Left lung (tissue), 4 donors: ENCODE measurements at regions not wholly inside any gene's neighbourhood (a gene's known extent, or its start where the extent isn't known, plus 50 kb on each side); places are given as distances from the start of the nearest gene placed in this dataset.
A peak's percentile ranks its signal among the peaks of the same experiment; 100 is the strongest.

ENCODE experiments used
- ATAC-seq: fragments of 200-7000 bp; cut with Tn5 transposase; one replicate; pipeline ENCODE4 v1.9.1; 2020; ENCODE audit warnings: moderate library complexity
- DNase-seq, 4 donors: peaks; one replicate each; pipeline ENCODE4 v3.0.0-alpha.2; 2013 to 2020
- H3K27ac ChIP-seq, 2 donors: fragments of 200-600 bp; sonication (generic) in 1 of 2; one replicate each; pipeline versions ENCODE4 v1.5.0 to v1.8.0; 2020 to 2021
- H3K27me3 ChIP-seq, 2 donors: fragments of 200-600 bp; sonication (generic) in 1 of 2; one replicate each; pipeline versions ENCODE4 v1.5.0 to v1.8.0; 2020 to 2021
- H3K36me3 ChIP-seq, 2 donors: fragments of 200-600 bp; sonication (generic) in 1 of 2; one replicate each; pipeline versions ENCODE4 v1.5.0 to v1.8.0; 2020 to 2021
- H3K4me1 ChIP-seq, 2 donors: fragments of 200-600 bp; one replicate each; pipeline ENCODE4 v1.8.0; 2021
- H3K4me3 ChIP-seq, 2 donors: fragments of 200-600 bp; sonication (generic) in 1 of 2; one replicate each; pipeline versions ENCODE4 v1.5.0 to v1.8.0; 2020 to 2021; ENCODE audit warnings: mild to moderate bottlenecking in 1 of 2
- H3K9me3 ChIP-seq, 2 donors: fragments of 200-600 bp; sonication (generic) in 1 of 2; one replicate each; pipeline versions ENCODE4 v1.5.0 to v1.8.0; 2020 to 2021
- intact Hi-C, 2 donors: fragments of 100-400 bp; cut with DNase I; formaldehyde crosslinking; loops; one replicate each; pipeline versions ENCODE4 v1.11.2 to v1.14.2; 2022
- TF ChIP-seq, protein P1 (sequence below), 2 donors: fragments of 200-600 bp; sonication (generic) in 1 of 2; IDR thresholded peaks; one replicate each; pipeline versions ENCODE4 v1.5.0 to v1.8.0; 2021; ENCODE audit warnings: antibody characterized with exemption in 2 of 2
- donor health status: DM: no; HTN: yes; CAD: no.
- donor health status: DM: no; HTN: no; CAD: no.

DNA sequence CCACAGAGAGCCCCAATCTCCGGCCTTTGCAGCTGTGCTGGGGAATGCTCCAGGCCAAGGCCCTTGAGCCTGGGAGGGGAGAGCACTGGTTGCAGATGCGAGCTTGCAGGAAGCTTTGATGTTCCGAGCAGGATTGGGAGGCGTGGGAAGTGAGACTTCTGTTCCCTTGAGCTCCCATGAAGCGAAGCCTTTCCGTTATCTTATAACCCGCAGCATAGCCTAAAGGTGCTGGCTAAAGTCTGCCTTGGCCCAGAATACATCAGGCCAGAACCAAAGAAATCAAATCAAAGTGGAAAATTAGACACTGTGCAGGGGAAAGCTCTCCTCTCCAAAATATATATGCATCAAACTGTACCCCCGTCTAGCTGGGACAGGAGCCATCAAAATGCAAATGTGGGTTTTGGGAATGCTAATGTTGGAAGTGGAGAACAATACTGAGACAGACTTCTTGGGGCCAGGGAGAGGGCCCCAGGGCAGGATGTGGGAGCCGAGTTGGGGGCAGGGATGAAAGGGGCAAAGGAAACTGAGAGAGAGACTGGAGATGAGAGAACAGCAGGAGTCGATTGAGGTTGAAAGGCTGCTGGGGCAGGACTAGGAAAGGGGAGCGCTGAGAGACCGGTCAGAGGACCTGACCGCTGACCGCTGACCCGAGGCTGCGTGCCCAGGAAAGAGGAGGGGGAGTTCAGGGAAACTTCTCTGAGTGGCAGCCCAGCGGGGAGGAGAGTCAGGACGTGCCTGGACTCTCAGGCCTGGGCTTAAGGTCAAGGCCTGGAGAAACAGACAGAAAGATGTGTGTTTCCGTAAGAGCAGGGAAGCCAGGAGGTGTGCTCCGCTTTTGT lies 152.2 kb upstream of the PARP11 start:
- no peaks in the 10 kb centered on the region for H3K9me3 ChIP-seq
- H3K27me3 ChIP-seq = peaks cover 0 to 5% of the 10 kb centered on the region in 2 donors
- intact Hi-C loops = no loop called here
- no peak overlapping the region for H3K4me3 ChIP-seq
- TF ChIP-seq, protein P1, sequence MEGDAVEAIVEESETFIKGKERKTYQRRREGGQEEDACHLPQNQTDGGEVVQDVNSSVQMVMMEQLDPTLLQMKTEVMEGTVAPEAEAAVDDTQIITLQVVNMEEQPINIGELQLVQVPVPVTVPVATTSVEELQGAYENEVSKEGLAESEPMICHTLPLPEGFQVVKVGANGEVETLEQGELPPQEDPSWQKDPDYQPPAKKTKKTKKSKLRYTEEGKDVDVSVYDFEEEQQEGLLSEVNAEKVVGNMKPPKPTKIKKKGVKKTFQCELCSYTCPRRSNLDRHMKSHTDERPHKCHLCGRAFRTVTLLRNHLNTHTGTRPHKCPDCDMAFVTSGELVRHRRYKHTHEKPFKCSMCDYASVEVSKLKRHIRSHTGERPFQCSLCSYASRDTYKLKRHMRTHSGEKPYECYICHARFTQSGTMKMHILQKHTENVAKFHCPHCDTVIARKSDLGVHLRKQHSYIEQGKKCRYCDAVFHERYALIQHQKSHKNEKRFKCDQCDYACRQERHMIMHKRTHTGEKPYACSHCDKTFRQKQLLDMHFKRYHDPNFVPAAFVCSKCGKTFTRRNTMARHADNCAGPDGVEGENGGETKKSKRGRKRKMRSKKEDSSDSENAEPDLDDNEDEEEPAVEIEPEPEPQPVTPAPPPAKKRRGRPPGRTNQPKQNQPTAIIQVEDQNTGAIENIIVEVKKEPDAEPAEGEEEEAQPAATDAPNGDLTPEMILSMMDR (IDR thresholded peaks at IDR 0.05) = no peak
- no peak for ATAC-seq
- peaks cover 0 to 6% of the 10 kb centered on the region in 2 donors for H3K4me1 ChIP-seq
- no peaks in the 10 kb centered on the region for H3K36me3 ChIP-seq
- H3K27ac ChIP-seq = no peak overlapping the region
- no peak for DNase-seq

DNA sequence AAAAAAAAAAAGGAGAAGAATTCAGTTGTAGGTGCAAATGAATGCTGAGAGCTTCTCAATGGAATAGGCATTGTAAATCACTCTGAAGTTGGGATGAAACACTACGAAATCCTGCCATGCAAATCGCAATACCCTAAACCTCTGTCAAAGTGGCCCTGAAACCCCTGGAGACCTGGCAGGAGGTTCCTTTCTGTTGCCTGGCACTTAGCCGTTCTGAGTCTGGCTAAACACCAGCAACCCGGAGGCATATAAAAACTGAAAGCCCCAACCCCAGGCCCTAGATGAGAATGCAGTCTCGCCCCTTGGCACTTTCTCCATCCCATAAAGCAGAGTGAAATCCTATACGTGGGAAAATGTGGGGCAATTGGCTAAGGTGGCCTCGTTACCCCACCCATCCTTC lies 151.5 kb upstream of the PARP11 start:
- DNase-seq = no peak
- H3K36me3 ChIP-seq = no peaks in the 10 kb centered on the region
- intact Hi-C loops = no loop called here
- peaks cover 0 to 4% of the 10 kb centered on the region in 2 donors for H3K4me1 ChIP-seq
- no peaks in the 10 kb centered on the region for H3K27me3 ChIP-seq
- TF ChIP-seq, protein P1 (IDR thresholded peaks at IDR 0.05) = no peak
- no peak overlapping the region for H3K4me3 ChIP-seq
- no peak for ATAC-seq
- H3K27ac ChIP-seq = no peak overlapping the region
- no peaks in the 10 kb centered on the region for H3K9me3 ChIP-seq

DNA sequence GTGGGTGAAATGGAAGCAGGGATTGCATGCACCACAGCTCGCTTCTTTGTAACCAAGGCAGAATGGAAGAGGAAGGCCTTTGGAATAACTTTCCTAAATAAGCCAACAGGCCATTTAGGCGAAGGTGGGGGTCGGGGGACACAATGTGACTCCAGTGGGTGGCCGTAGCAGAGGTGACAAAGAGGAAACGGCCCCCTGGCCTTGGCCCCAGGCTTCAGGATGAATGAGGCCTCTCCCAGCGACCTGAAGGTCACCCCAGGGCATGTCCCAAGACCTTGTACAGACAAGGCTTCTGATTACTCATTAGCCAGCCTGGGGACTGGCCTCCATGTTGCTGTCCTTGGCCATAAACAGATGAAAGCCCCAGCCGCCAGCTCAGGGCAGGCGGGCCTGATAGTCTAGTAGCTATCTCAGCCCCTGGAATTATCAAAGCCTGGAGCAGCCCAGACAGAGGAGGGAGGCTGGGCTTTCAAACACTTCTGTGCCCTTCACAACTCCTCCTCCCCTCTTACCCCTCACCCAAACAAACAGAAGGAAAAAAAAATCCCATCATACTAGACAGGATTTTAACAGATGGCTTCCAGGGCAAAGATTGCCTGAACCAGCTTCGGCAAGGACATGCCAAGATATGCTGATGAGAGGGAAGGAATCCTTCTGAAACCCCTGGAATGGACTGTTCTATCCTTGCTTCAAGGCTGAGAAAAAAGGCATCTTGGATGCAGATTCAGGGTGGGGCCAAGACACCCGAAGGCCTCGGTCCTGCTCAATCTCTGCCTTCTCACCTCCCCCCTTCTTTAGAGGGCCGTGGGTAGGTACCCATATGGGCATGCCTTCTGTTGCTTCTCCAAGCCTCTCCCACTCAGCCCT lies 142.3 kb upstream of the PARP11 start:
- Histone ChIP-seq H3K36me3 (no peaks in the 10 kb centered on the region), H3K4me3 (no peak overlapping the region), H3K9me3 (no peaks in the 10 kb centered on the region), H3K27ac (peak overlapping the region; percentile 28 to 42), H3K27me3 (no peaks in the 10 kb centered on the region), H3K4me1 (peaks cover 0 to 2% of the 10 kb centered on the region in 2 donors)
- DNase-seq = peak in 2 of 4 donors; percentile 43 to 53
- peak; percentile 47 for ATAC-seq
- TF ChIP-seq, protein P1 (IDR thresholded peaks at IDR 0.05) = no peak
- intact Hi-C loops = no loop called here

DNA sequence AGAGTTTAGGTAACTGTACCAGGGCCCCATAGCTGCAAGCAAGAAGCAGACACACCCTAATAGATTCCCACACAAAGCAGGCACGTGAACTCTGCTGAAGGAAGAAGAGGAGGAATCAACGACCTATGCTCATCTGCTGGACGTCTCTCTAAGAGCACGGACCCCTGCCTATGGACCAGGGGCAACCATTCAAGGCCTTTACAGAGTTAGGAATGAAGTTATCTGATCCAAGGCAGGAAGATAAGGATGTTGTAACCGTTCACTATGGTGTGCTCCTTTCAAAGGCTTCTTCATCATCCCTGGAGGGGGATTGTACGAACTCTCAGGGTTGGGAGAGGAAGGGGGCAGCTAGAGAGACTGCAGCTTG lies 141.6 kb upstream of the PARP11 start:
- TF ChIP-seq, protein P1 (IDR thresholded peaks at IDR 0.05) = no peak
- ATAC-seq (no peak), DNase-seq (no peak)
- H3K27me3 ChIP-seq = no peaks in the 10 kb centered on the region
- H3K36me3 ChIP-seq = no peaks in the 10 kb centered on the region
- intact Hi-C loops = no loop called here
- H3K27ac ChIP-seq = peak overlapping the region in 1 of 2 donors; percentile 42
- no peak overlapping the region for H3K4me3 ChIP-seq
- H3K9me3 ChIP-seq = no peaks in the 10 kb centered on the region
- peaks cover 0 to 2% of the 10 kb centered on the region in 2 donors for H3K4me1 ChIP-seq

DNA sequence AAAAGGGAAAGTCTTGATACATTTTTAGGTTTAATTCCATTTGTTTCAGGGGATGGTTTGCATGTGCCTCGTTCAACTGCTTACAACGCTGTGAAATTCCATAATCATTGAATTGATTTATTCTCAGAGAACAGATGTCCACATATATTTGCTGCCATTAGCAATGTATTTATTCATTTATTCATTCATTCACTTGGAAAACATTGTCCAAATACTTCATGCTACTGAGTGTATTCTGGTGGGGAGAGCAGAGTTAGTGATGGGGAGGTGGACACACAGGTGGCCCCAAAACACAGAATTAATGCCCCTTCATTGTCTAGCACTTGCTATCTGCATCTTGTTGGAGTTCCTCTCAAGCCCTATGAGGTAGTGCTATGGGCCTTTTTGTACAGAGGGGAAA lies 141.2 kb upstream of the PARP11 start:
- ATAC-seq (no peak), DNase-seq (no peak)
- no peaks in the 10 kb centered on the region for H3K36me3 ChIP-seq
- peaks cover 0 to 2% of the 10 kb centered on the region in 2 donors for H3K4me1 ChIP-seq
- no peak overlapping the region for H3K4me3 ChIP-seq
- H3K27ac ChIP-seq = no peak overlapping the region
- H3K27me3 ChIP-seq = no peaks in the 10 kb centered on the region
- TF ChIP-seq, protein P1 (IDR thresholded peaks at IDR 0.05) = no peak
- no peaks in the 10 kb centered on the region for H3K9me3 ChIP-seq
- intact Hi-C loops = no loop called here
